IPS-11a (cell line): ENCODE measurements at regions not wholly inside any gene's neighbourhood (a gene's known extent, or its start where the extent isn't known, plus 50 kb on each side); places are given as distances from the start of the nearest gene placed in this dataset.

Experiments
- H3K4me3 ChIP-seq: one replicate; pipeline ENCODE4 v1.5.1; 2013; ENCODE audit warnings: low read depth, low read length, control low read depth

GRCh38 chr2:64361151-64361938 lies 92.6 kb upstream of the LGALSL start:
- H3K4me3 ChIP-seq: no peak overlapping the region

DNA sequence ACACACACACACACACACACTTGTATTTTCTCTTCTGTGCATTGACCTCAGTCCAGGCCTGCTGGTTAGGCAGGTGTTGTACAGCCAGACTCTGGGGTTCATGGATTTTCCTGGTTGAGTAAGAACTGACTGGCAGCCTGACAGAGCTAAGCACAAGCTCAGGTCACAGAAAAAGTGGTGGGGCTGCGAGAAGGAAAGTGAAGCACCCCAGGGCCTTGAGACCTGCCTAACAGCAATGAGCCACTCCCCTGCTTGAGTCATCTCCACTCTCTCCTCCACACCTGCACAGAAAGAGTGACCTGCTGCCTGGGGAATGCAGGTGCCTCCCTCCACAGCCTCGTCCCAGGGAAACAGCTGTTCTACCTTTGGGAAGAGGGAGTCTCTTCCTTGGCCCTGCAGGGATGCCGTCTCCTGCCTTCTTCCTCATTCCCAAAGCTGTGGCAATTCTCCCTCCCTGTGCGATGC lies 91.4 kb upstream of the LGALSL start:
- H3K4me3 ChIP-seq: no peak overlapping the region

DNA sequence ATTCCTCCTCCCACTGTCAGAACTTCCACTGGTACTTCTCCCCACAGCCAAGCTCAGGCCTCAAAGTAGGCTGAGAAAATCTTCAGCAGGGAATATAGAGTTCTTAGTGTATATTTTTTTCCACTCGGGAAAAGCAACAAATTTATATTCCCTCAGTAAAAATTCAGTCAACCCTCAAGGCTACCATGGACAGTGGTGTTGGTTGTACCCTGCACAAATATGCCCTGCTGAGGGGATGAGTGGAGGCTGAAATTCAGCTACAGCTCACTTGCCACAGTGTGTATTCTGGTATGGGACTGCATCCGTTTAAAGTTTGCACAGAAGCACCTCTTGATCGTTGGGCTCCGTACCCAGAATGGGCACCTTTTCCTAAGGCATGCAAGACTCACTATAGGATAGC lies 90.8 kb upstream of the LGALSL start:
- no peak overlapping the region for H3K4me3 ChIP-seq

- H3K4me3 ChIP-seq: no peak overlapping the region
Observed at GRCh38 chr2:64363848-64364247, 90.1 kb upstream of the LGALSL start.

DNA sequence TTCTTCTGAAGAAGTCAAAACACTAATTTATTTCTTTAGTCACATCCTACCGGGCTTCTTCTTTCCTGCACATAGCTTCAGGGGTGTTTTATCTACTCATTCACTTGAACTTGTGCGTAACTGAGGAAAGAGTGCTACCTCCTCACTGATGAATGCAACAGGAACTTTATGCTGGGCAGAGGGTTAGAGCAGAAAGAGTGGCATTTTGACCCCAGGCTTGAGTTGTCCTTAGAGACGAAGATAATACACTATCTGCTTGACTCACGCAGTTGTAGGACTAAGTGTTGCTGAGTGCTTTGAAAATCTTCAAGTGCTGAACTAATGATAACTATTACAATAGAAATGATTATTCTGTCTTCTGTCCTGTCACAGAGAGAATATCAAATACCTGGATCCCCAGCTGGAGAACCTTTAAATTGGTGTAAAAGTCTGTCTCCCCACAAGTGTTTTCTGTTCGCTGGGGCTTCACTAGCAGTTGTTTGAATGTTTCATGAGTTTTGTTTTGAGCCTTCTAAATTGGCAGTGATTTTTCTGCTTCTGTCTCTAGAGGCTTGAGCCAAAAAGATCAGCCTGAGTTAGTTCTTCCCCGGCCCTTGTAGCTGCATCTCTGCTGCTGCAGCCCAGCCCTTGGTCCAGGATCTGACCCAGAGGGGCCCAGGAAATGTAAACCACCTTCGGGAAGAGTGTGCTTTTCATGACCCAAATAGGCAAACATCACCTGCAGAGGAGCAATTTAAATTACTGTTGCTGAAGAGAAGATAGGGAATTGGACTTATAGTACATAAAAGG lies 86.3 kb upstream of the LGALSL start:
- H3K4me3 ChIP-seq: no peak overlapping the region

GRCh38 chr2:64369706-64370105 lies 84.3 kb upstream of the LGALSL start:
- H3K4me3 ChIP-seq: no peak overlapping the region

DNA sequence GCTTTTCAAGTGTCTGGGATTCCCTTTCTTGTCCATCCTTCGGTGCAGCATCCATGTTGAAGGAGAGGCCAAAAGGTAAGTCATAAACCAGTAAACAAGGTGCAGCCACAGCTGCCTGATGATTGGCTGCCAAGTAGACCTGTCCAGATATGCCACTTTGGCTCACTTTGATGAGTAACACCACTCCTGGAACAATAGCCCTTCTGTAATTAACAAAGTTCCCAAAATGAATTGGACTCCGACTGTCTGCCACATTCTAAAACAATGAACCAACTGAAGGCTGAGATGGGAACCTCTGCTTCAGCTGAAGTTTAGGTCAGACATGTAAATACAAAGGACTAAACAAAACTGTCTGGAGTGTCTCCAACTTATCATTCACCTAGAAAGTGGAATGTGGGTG lies 82.2 kb upstream of the LGALSL start:
- H3K4me3 ChIP-seq: no peak overlapping the region

DNA sequence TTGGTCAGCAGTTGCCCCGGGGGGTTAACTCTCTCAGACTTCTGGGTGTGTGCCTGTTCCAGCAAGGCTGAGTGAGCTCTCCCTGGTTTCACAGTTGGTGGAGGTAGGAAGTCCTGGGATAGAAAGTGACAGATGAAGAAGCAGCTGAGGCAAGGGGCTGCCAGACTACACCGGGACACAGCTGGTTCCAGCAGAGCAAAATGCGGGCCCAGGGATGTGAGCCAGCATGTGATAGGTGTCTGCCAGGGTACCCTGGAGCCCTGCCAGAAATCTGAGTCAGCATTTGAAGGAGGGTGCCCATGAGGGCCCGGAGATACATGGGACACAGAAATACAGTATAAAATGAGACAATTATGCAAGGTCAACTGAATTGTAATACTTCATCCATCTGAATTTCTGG lies 79.3 kb upstream of the LGALSL start:
- H3K4me3 ChIP-seq: no peak overlapping the region

DNA sequence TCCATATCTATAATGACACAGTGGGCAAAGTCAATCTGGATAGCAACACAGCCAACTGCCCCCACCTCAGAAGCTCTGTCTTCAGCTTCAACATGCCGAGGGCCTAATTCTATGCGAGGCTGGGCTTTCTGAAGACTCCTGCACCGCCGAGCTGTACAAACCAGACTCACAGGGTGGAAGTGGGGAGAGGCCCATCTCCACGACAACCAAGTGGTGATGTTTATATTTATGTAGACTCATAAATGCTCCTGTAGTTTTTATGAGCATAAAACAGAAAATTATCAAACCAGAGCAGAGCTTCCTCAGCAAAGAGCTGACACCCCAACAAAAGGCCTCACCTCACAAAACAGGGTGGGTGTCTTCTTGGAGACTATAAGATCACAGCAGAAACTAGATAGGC lies 77.0 kb upstream of the LGALSL start:
- no peak overlapping the region for H3K4me3 ChIP-seq

GRCh38 chr2:64379186-64379585 lies 74.8 kb upstream of the LGALSL start:
- no peak overlapping the region for H3K4me3 ChIP-seq

DNA sequence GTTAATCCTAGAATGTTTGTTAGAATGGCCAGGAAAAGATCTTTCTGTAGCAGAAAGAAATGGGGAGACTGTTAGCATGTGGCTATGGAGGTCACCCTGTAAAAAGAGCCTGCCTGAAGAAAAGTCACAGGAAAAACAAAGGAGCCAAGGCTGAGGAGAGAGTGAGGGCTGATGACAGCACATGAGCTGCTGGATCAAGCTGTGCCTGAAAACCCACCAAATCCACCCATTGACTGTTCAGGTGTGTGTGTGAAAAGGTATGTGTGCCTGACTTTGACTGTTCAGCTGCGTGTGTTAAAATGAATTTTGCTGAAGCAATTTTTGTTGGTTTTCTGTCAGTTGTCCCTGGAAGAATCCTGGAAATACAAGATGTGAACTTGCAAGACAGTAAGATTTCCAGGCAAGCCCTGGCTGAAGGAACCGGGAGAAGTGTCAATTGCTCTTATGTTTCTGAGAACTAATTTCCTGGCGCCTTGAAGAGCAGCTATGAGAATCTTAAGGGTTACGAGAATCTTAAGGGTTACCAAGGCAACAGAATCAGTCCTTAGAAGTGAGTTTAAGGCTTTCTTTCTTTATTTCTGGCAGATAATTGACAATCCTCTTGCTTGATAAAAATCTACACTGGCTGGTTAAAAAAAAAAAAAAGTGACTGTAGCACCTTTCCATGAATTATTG lies 73.0 kb upstream of the LGALSL start:
- no peak overlapping the region for H3K4me3 ChIP-seq

- H3K4me3 ChIP-seq: no peak overlapping the region
Observed at GRCh38 chr2:64383016-64383591, 70.9 kb upstream of the LGALSL start.

- no peak overlapping the region for H3K4me3 ChIP-seq
Observed at GRCh38 chr2:64383881-64384280, 70.1 kb upstream of the LGALSL start.

- H3K4me3 ChIP-seq: no peak overlapping the region
Observed at GRCh38 chr2:64386676-64387075, 67.3 kb upstream of the LGALSL start.

GRCh38 chr2:64390586-64390985 lies 63.4 kb upstream of the LGALSL start:
- no peak overlapping the region for H3K4me3 ChIP-seq

- no peak overlapping the region for H3K4me3 ChIP-seq
Observed at GRCh38 chr2:64391424-64391823, 62.5 kb upstream of the LGALSL start.

DNA sequence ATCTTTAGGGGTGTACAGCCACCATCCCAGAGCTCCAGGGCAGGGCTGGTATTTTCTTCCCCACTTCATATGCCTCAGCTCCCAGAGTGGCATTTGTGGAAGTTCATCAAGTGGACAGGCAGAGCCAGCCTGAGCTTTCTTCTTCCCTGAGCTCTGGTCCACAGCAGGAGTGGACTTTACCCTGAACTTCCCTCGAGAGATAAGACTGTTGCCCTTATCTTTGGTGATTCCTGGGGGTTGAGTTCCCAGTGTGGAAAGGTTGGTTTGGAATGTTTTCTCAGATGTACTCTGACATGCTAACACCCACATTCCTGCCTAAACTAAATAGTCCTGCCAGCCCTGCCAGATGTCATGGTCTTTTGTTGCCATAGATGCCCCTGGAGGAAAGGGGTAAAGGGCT lies 62.0 kb upstream of the LGALSL start:
- no peak overlapping the region for H3K4me3 ChIP-seq

DNA sequence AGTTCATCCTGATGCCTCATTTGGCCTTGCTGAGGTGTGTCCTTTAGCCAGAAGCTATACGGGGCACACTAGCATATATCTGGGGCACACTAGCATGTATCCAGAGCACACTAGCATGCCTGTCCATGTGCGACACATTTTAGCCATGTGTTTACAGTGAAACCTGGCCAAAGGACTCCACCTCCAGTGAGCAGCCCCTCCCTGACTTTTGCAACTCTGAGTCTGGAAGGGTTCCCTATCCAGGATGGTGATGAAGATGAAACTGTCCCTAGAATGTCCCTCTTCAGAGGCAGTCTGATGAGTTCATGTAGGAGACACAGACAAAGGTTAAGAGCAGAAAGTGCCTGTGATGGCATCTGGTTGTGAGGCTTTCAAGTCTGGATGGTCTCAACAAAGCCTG lies 61.4 kb upstream of the LGALSL start:
- H3K4me3 ChIP-seq: no peak overlapping the region

- H3K4me3 ChIP-seq: no peak overlapping the region
Observed at GRCh38 chr2:64393383-64394010, 60.5 kb upstream of the LGALSL start.

- H3K4me3 ChIP-seq: no peak overlapping the region
Observed at GRCh38 chr2:64394153-64394552, 59.8 kb upstream of the LGALSL start.

DNA sequence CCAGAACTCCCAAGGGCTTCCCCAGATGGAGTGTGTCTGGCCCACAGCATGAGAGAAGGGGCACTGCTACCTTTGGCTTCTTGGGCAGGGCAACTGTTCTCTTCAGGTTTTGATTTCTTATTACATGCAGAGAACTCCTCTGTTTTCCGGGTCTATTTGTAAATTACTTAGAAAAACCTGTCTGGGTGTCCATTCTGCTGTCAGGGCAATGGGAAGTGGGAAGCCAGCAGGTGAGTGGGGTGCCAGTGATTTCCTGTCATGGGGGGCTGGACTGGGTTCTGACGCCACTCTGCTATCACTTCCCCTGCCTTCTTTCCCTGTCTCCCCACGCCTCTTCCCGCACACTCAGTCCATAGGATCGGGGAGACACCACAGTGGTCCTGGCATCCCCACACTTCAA lies 58.0 kb upstream of the LGALSL start:
- no peak overlapping the region for H3K4me3 ChIP-seq
